OCI-LY7 (cell line): ENCODE measurements at regions not wholly inside any gene's neighbourhood (a gene's known extent, or its start where the extent isn't known, plus 50 kb on each side); places are given as distances from the start of the nearest gene placed in this dataset.

ENCODE experiments used
- BruUV-seq: library from RNA; stranded (reverse); fragments of 400-500 nt; replicated peaks from 2 replicates; lab custom pipeline; 2021; lab: Mats Ljungman, UMichigan
- CTCF ChIA-PET: fragments of 300-600 bp; sonication (Branson Sonifier 250); formaldehyde crosslinking; loops from one replicate; lab custom pipeline; 2022; ENCODE audit warnings: antibody characterized with exemption; ENCODE audit not compliant: unreplicated experiment; lab: Charles Lee
- POLR2A ChIA-PET: fragments of 300-600 bp; sonication (Branson Sonifier 250); formaldehyde crosslinking; loops from one replicate; lab custom pipeline; 2022; ENCODE audit warnings: antibody characterized with exemption; lab: Charles Lee
- DNase-seq: peaks from one replicate; pipeline ENCODE4 v3.0.0-alpha.2; 2015; ENCODE audit warnings: low spot score
- H2AFZ ChIP-seq: fragments of 200-600 bp; sonication (generic), shearing (Covaris generic); 2 replicates; pipeline ENCODE4 v1.6.1; 2014; ENCODE audit warnings: mild to moderate bottlenecking, antibody characterized with exemption, low read length, moderate library complexity
- H3K27ac ChIP-seq: fragments of 200-600 bp; sonication (generic); 2 replicates; pipeline ENCODE4 v1.5.1; 2014; ENCODE audit warnings: mixed run types, low read depth, mild to moderate bottlenecking, moderate library complexity, low read length, inconsistent platforms; ENCODE audit not compliant: poor library complexity, severe bottlenecking
- H3K36me3 ChIP-seq: fragments of 200-600 bp; sonication (generic); 2 replicates; pipeline ENCODE4 v1.6.1; 2014; ENCODE audit warnings: mild to moderate bottlenecking, antibody characterized with exemption, low read length, moderate library complexity, mixed read lengths; ENCODE audit not compliant: insufficient read depth
- H3K4me1 ChIP-seq: fragments of 200-600 bp; sonication (generic); 2 replicates; pipeline ENCODE4 v1.5.1; 2014; ENCODE audit warnings: mild to moderate bottlenecking, low read length; ENCODE audit not compliant: insufficient read depth, poor library complexity, severe bottlenecking
- H3K4me2 ChIP-seq: fragments of 200-600 bp; sonication (generic); 2 replicates; pipeline ENCODE4 v1.6.1; 2014; ENCODE audit warnings: mild to moderate bottlenecking, low read length
- H3K4me3 ChIP-seq: fragments of 200-600 bp; sonication (generic); 2 replicates; pipeline ENCODE4 v1.5.1; 2014; ENCODE audit warnings: mild to moderate bottlenecking, low read depth, low read length; ENCODE audit not compliant: poor library complexity, severe bottlenecking
- H3K79me2 ChIP-seq: fragments of 200-600 bp; sonication (generic); 2 replicates; pipeline ENCODE4 v1.6.1; 2016; ENCODE audit warnings: low read depth, mild to moderate bottlenecking, low read length, moderate library complexity, mixed read lengths; ENCODE audit not compliant: insufficient read depth
- H3K9me2 ChIP-seq: fragments of 200-600 bp; sonication (generic); 2 replicates; pipeline ENCODE4 v1.6.1; 2016; ENCODE audit warnings: mild to moderate bottlenecking, low read length, mixed read lengths; ENCODE audit not compliant: insufficient read depth
- H3K9me3 ChIP-seq: fragments of 200-600 bp; sonication (generic); 2 replicates; pipeline ENCODE4 v1.6.1; 2014; ENCODE audit warnings: mild to moderate bottlenecking, mixed run types, low read length, mixed read lengths
- H4K20me1 ChIP-seq: fragments of 200-600 bp; sonication (generic); 2 replicates; pipeline ENCODE4 v1.6.1; 2014; ENCODE audit warnings: mild to moderate bottlenecking, antibody characterized with exemption, low read length, moderate library complexity, mixed read lengths; ENCODE audit not compliant: insufficient read depth
- EZH2phosphoT487 ChIP-seq: fragments of 200-600 bp; sonication (generic); IDR thresholded peaks from 2 replicates; pipeline ENCODE4 v1.6.1; 2018; ENCODE audit warnings: low read depth, borderline replicate concordance, mild to moderate bottlenecking, mixed run types, antibody characterized with exemption, low read length, moderate library complexity, mixed read lengths
- intact Hi-C: fragments of 100-400 bp; cut with micrococcal nuclease; formaldehyde crosslinking; loops from one replicate; pipeline ENCODE4 v1.10.0; 2022; ENCODE audit not compliant: unreplicated experiment
- TF ChIP-seq, protein P1 (sequence below): fragments of 200-600 bp; sonication (generic); conservative IDR thresholded peaks from 2 replicates; pipeline ENCODE4 v1.5.1; 2014; ENCODE audit warnings: mild to moderate bottlenecking, antibody characterized with exemption, low read length, moderate library complexity, mixed read lengths

DNA sequence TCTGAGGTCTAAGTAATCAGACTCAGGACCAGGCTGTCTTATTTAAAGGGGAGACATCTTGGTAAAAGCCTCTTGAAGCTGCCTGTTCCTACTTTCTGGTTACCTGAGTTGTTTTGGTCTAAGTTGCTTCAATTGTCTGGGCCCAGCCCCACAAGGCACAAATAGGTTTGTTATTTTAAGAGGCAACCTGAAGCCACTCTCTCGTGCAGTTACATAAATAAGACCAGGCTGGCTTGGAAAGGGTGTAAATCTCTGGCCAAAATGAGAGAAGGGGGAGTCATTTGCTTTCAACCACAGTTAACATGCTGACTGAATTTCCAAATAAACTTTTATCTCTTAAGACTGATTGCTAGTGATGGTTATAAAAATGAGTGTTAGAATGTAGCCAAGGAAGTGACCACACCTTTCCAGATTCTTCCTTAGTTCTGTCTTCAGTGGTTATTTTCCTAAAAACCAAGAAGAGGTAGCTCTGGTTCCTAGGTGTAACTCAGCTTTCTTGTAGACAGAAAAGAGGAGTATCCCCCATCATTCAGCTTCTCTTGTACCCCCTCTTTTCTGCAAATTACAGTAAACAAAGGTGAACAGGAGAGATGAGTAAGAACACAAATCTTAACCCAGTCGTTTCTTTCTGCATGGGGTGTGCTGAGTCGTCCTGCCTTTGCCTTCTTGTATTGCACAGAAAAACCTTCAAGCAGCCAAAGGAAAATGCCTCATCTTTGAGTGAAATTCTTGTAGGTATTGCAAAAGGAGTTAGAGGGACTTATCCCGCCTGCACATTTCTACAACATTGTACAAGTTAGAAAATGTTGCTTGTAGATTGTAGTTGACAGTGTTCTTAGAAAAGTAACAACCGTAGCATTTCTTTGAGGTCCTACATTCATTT is 161.5 kb upstream of the NT5C1B start:
- Histone ChIP-seq H3K4me2 (no peak overlapping the region), H3K4me3 (no peak overlapping the region), H2AFZ (no peak overlapping the region), H3K9me2 (no peaks in the 10 kb centered on the region), H3K36me3 (no peaks in the 10 kb centered on the region), H3K27ac (no peak overlapping the region), H4K20me1 (no peaks in the 10 kb centered on the region), H3K4me1 (no peaks in the 10 kb centered on the region), H3K79me2 (no peaks in the 10 kb centered on the region), H3K9me3 (no peaks in the 10 kb centered on the region)
- intact Hi-C loops = loop anchor here (1.0 kb wide), 2 partner anchors 612 to 1112 kb away; no protein-coding TSS in a partner anchor
- no TSS peak for BruUV-seq
- ChIA-PET CTCF (no interaction called here), POLR2A (no interaction called here)
- no peak for DNase-seq
- TF ChIP-seq, protein P1, sequence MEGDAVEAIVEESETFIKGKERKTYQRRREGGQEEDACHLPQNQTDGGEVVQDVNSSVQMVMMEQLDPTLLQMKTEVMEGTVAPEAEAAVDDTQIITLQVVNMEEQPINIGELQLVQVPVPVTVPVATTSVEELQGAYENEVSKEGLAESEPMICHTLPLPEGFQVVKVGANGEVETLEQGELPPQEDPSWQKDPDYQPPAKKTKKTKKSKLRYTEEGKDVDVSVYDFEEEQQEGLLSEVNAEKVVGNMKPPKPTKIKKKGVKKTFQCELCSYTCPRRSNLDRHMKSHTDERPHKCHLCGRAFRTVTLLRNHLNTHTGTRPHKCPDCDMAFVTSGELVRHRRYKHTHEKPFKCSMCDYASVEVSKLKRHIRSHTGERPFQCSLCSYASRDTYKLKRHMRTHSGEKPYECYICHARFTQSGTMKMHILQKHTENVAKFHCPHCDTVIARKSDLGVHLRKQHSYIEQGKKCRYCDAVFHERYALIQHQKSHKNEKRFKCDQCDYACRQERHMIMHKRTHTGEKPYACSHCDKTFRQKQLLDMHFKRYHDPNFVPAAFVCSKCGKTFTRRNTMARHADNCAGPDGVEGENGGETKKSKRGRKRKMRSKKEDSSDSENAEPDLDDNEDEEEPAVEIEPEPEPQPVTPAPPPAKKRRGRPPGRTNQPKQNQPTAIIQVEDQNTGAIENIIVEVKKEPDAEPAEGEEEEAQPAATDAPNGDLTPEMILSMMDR = no peak
- no peak for TF ChIP-seq EZH2phosphoT487

DNA sequence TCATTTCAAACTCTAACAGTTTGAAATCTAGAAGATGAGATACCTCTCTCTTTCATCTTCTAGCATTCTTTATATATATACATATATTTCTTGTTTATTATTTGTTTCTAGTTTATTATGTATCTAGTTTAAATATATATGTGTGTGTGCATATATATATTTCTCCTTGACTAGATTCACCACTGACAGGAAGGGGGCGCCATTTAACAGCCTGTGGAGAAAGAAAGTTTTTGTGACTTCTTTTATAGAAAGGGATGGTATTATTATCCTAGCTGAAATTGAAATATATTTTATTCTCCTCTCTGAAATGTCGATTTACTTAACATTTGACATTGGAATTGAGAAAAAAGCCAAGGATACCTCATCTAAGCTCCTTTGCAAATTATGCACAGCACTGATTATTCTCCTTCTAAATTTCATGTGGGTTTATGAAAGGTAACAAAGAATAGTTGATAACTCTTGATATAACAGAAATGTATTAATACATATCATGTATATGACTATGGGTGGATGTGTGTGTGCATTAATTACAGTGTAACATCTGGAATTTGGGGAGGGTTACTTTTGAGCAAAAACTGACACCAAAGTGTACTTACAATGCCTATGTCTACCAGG is 160.7 kb upstream of the NT5C1B start:
- Histone ChIP-seq H3K4me1 (no peaks in the 10 kb centered on the region), H3K27ac (no peak overlapping the region), H2AFZ (no peak overlapping the region), H3K9me2 (no peaks in the 10 kb centered on the region), H3K4me2 (no peak overlapping the region), H3K4me3 (no peak overlapping the region), H3K9me3 (no peaks in the 10 kb centered on the region), H3K36me3 (no peaks in the 10 kb centered on the region), H3K79me2 (no peaks in the 10 kb centered on the region), H4K20me1 (no peaks in the 10 kb centered on the region)
- ChIA-PET CTCF (no interaction called here), POLR2A (no interaction called here)
- DNase-seq = peak; percentile 53
- BruUV-seq = no TSS peak
- TF ChIP-seq EZH2phosphoT487 = no peak
- TF ChIP-seq, protein P1 = peak; percentile 94
- intact Hi-C loops = loop anchor here (1.0 to 2.0 kb wide), 3 partner anchors 229 to 1113 kb away; no protein-coding TSS in a partner anchor
